OCI-LY1 (cell line): ENCODE measurements at regions not wholly inside any gene's neighbourhood (a gene's known extent, or its start where the extent isn't known, plus 50 kb on each side); places are given as distances from the start of the nearest gene placed in this dataset.

Experiments
- H2AFZ ChIP-seq: fragments of 200-600 bp; sonication (generic), shearing (Covaris generic); 2 replicates; pipeline ENCODE4 v1.6.0; 2014; ENCODE audit warnings: antibody characterized with exemption, mild to moderate bottlenecking, low read length
- H3F3A ChIP-seq: fragments of 200-600 bp; sonication (generic), shearing (Covaris generic); 2 replicates; pipeline ENCODE4 v1.6.0; 2014; ENCODE audit warnings: mild to moderate bottlenecking, antibody characterized with exemption, low read length, moderate library complexity; ENCODE audit not compliant: insufficient read depth
- H3K27ac ChIP-seq: fragments of 200-600 bp; sonication (generic); 2 replicates; pipeline ENCODE4 v1.5.1; 2014; ENCODE audit warnings: low read length, mixed run types, mild to moderate bottlenecking, low read depth; ENCODE audit not compliant: poor library complexity, severe bottlenecking
- H3K27me3 ChIP-seq: fragments of 200-600 bp; sonication (generic); 2 replicates; pipeline ENCODE4 v1.6.0; 2014; ENCODE audit warnings: antibody characterized with exemption, mild to moderate bottlenecking, low read length, moderate library complexity; ENCODE audit not compliant: insufficient read depth
- H3K36me3 ChIP-seq: fragments of 200-600 bp; sonication (generic); 2 replicates; pipeline ENCODE4 v1.6.1; 2014; ENCODE audit warnings: mild to moderate bottlenecking, antibody characterized with exemption, low read length, moderate library complexity, mixed read lengths; ENCODE audit not compliant: insufficient read depth
- H3K4me1 ChIP-seq: fragments of 200-600 bp; sonication (generic); 2 replicates; pipeline ENCODE4 v1.5.1; 2014; ENCODE audit warnings: mild to moderate bottlenecking, low read length, moderate library complexity; ENCODE audit not compliant: insufficient read depth, severe bottlenecking
- H3K4me2 ChIP-seq: fragments of 200-600 bp; sonication (generic), shearing (Covaris generic); 2 replicates; pipeline ENCODE4 v1.6.1; 2014; ENCODE audit warnings: low read length
- H3K4me3 ChIP-seq: fragments of 200-600 bp; sonication (generic); 2 replicates; pipeline ENCODE4 v1.5.1; 2014; ENCODE audit warnings: low read length, low read depth, mild to moderate bottlenecking, mixed read lengths; ENCODE audit not compliant: poor library complexity, severe bottlenecking
- H3K79me2 ChIP-seq: fragments of 200-600 bp; shearing (Covaris generic); 2 replicates; pipeline ENCODE4 v1.6.1; 2016; ENCODE audit warnings: mixed run types, low read length, mixed read lengths; ENCODE audit not compliant: insufficient read depth
- H3K9ac ChIP-seq: fragments of 200-600 bp; sonication (generic), shearing (Covaris generic); 2 replicates; pipeline ENCODE4 v1.6.1; 2014; ENCODE audit warnings: mild to moderate bottlenecking, low read length, mixed read lengths
- H3K9me2 ChIP-seq: fragments of 200-600 bp; sonication (generic), shearing (Covaris generic); 2 replicates; pipeline ENCODE4 v1.6.1; 2014; ENCODE audit warnings: low read depth, mild to moderate bottlenecking, low read length, mixed read lengths
- H3K9me3 ChIP-seq: fragments of 200-600 bp; shearing (Covaris generic); 2 replicates; pipeline ENCODE4 v1.6.1; 2014; ENCODE audit warnings: low read length, mixed read lengths
- H4K20me1 ChIP-seq: fragments of 200-600 bp; sonication (generic), shearing (Covaris generic); 2 replicates; pipeline ENCODE4 v1.6.0; 2016; ENCODE audit warnings: mild to moderate bottlenecking, low read length; ENCODE audit not compliant: insufficient read depth
- CTCF ChIP-seq: fragments of 200-600 bp; sonication (generic), shearing (Covaris generic); IDR thresholded peaks from 2 replicates; pipeline ENCODE4 v1.5.1; 2017; ENCODE audit warnings: mild to moderate bottlenecking, antibody characterized with exemption, low read length, moderate library complexity, mixed read lengths
- EZH2 ChIP-seq: fragments of 200-600 bp; sonication (generic), shearing (Covaris generic); IDR thresholded peaks from 2 replicates; pipeline ENCODE4 v1.8.0; 2017; ENCODE audit warnings: borderline replicate concordance, mixed run types, mild to moderate bottlenecking, antibody characterized with exemption, low read length, moderate library complexity, mixed read lengths

GRCh38 chr7:121449329-121449728, 53.2 kb upstream of the FAM3C start:
- H4K20me1 ChIP-seq, result no peaks in the 10 kb centered on the region
- H3K9ac ChIP-seq, result no peak overlapping the region
- H2AFZ ChIP-seq, result no peak overlapping the region
- no peaks in the 10 kb centered on the region for H3K36me3 ChIP-seq
- H3K4me2 ChIP-seq, result no peak overlapping the region
- TF ChIP-seq EZH2 (no peak), CTCF (peak; percentile 11; the same call in 1 of the 2 replicates)
- no peak overlapping the region for H3K4me3 ChIP-seq
- H3K4me1 ChIP-seq, result no peaks in the 10 kb centered on the region
- no peaks in the 10 kb centered on the region for H3K27me3 ChIP-seq
- no peaks in the 10 kb centered on the region for H3F3A ChIP-seq
- no peaks in the 10 kb centered on the region for H3K79me2 ChIP-seq
- no peaks in the 10 kb centered on the region for H3K9me3 ChIP-seq
- H3K9me2 ChIP-seq, result no peaks in the 10 kb centered on the region
- no peak overlapping the region for H3K27ac ChIP-seq

GRCh38 chr7:121448429-121448828, 52.3 kb upstream of the FAM3C start:
- H3K36me3 ChIP-seq, result no peaks in the 10 kb centered on the region
- TF ChIP-seq CTCF (no peak), EZH2 (no peak)
- no peak overlapping the region for H2AFZ ChIP-seq
- no peaks in the 10 kb centered on the region for H4K20me1 ChIP-seq
- H3K4me2 ChIP-seq, result no peak overlapping the region
- no peaks in the 10 kb centered on the region for H3K79me2 ChIP-seq
- H3K9me3 ChIP-seq, result no peaks in the 10 kb centered on the region
- H3F3A ChIP-seq, result no peaks in the 10 kb centered on the region
- H3K27ac ChIP-seq, result no peak overlapping the region
- H3K9me2 ChIP-seq, result no peaks in the 10 kb centered on the region
- H3K4me3 ChIP-seq, result no peak overlapping the region
- H3K27me3 ChIP-seq, result no peaks in the 10 kb centered on the region
- no peaks in the 10 kb centered on the region for H3K4me1 ChIP-seq
- no peak overlapping the region for H3K9ac ChIP-seq

GRCh38 chr7:121447911-121448300, 51.8 kb upstream of the FAM3C start:
- H3F3A ChIP-seq, result 0 out of 2 replicates have a peak, but pooled peaks cover under 1% of the 10 kb centered on the region
- H3K27ac ChIP-seq, result no peak overlapping the region

More at GRCh38 chr7:121447911-121448300, 51.8 kb upstream of the FAM3C start:
- Histone ChIP-seq H4K20me1 (no peaks in the 10 kb centered on the region), H3K27me3 (no peaks in the 10 kb centered on the region), H2AFZ (no peak overlapping the region), H3K79me2 (no peaks in the 10 kb centered on the region), H3K9me3 (no peaks in the 10 kb centered on the region), H3K4me1 (no peaks in the 10 kb centered on the region), H3K36me3 (no peaks in the 10 kb centered on the region), H3K4me3 (no peak overlapping the region), H3K9ac (no peak overlapping the region), H3K4me2 (no peak overlapping the region), H3K9me2 (no peaks in the 10 kb centered on the region)
- TF ChIP-seq CTCF (no peak), EZH2 (no peak)
